Activated naive CD8-positive, alpha-beta T cell treated with anti-CD3 and anti-CD28 coated beads, Interleukin-2, amount 10 ng/mL, durations not matched to agents 7 days and 5 days (primary cell): ENCODE measurements at regions not wholly inside any gene's neighbourhood (a gene's known extent, or its start where the extent isn't known, plus 50 kb on each side); places are given as distances from the start of the nearest gene placed in this dataset.
A peak's percentile ranks its signal among the peaks of the same experiment; 100 is the strongest.

Experiments
- ATAC-seq: fragments of 150-1000 bp; cut with Tn5 transposase; one replicate; pipeline ENCODE4 v1.10.0; 2021; ENCODE audit warnings: low read depth, moderate library complexity
- POLR2A ChIA-PET: fragments of 350-600 bp; sonication (Branson Sonifier 250); formaldehyde crosslinking; loops from one replicate; lab custom pipeline; 2021; ENCODE audit warnings: antibody characterized with exemption; lab: Charles Lee
- DNase-seq: peaks from one replicate; pipeline ENCODE4 v3.0.0; 2021
- H3K27ac Mint-ChIP-seq: one replicate; pipeline ENCODE4 v1.8.0; 2022; ENCODE audit warnings: mild to moderate bottlenecking, mixed read lengths
- H3K27me3 Mint-ChIP-seq: one replicate; pipeline ENCODE4 v1.8.0; 2022; ENCODE audit warnings: mild to moderate bottlenecking, moderate library complexity, mixed read lengths
- H3K36me3 Mint-ChIP-seq: one replicate; pipeline ENCODE4 v1.8.0; 2021; ENCODE audit warnings: mild to moderate bottlenecking, mixed read lengths
- H3K4me1 Mint-ChIP-seq: one replicate; pipeline ENCODE4 v1.8.0; 2021; ENCODE audit warnings: mixed read lengths
- H3K4me3 Mint-ChIP-seq: one replicate; pipeline ENCODE4 v1.8.0; 2022; ENCODE audit warnings: mild to moderate bottlenecking, moderate library complexity, mixed read lengths
- H3K9me3 Mint-ChIP-seq: one replicate; pipeline ENCODE4 v1.8.0; 2021; ENCODE audit warnings: mixed read lengths

GRCh38 chr5:159410480-159410879 is 80.2 kb upstream of the IL12B start:
- H3K9me3 Mint-ChIP-seq = peaks cover 1% of the 10 kb centered on the region
- H3K4me1 Mint-ChIP-seq = peaks cover 50% of the 10 kb centered on the region
- no peak for ATAC-seq
- peaks cover 15% of the 10 kb centered on the region for H3K36me3 Mint-ChIP-seq
- H3K27ac Mint-ChIP-seq = no peak overlapping the region
- peaks cover 5% of the 10 kb centered on the region for H3K27me3 Mint-ChIP-seq
- POLR2A ChIA-PET = interaction anchor here (0.9 to 1.0 kb wide), 2 partner anchors 42 to 70 kb away, joined by 3 read pairs; no protein-coding TSS in a partner anchor
- no peak overlapping the region for H3K4me3 Mint-ChIP-seq
- no peak for DNase-seq

GRCh38 chr5:159411115-159411514 is 80.8 kb upstream of the IL12B start:
- ATAC-seq (no peak), DNase-seq (no peak)
- POLR2A ChIA-PET = no interaction called here
- H3K27me3 Mint-ChIP-seq = peaks cover 2% of the 10 kb centered on the region
- H3K9me3 Mint-ChIP-seq = peaks cover 1% of the 10 kb centered on the region
- H3K4me3 Mint-ChIP-seq = peak overlapping the region; percentile 5
- no peak overlapping the region for H3K27ac Mint-ChIP-seq
- peaks cover 15% of the 10 kb centered on the region for H3K36me3 Mint-ChIP-seq
- H3K4me1 Mint-ChIP-seq = peaks cover 47% of the 10 kb centered on the region

GRCh38 chr5:159412284-159413046 is 82.2 kb upstream of the IL12B start:
- Mint-ChIP-seq H3K4me3 (peak overlapping the region; percentile 50), H3K9me3 (peaks cover 1% of the 10 kb centered on the region), H3K4me1 (peaks cover 47% of the 10 kb centered on the region), H3K36me3 (peaks cover 14% of the 10 kb centered on the region), H3K27ac (peak overlapping the region; percentile 77), H3K27me3 (peaks cover 2% of the 10 kb centered on the region)
- ATAC-seq (peak; percentile 90), DNase-seq (peak; percentile 64)
- POLR2A ChIA-PET = interaction anchor here (0.6 to 2.0 kb wide), 8 partner anchors 9 to 597 kb away, joined by 3 to 8 read pairs (median 3); partner anchors contain the start of gene TTC1

- Mint-ChIP-seq H3K9me3 (no peaks in the 10 kb centered on the region), H3K27me3 (no peaks in the 10 kb centered on the region), H3K4me1 (peaks cover 46% of the 10 kb centered on the region), H3K27ac (no peak overlapping the region), H3K4me3 (no peak overlapping the region), H3K36me3 (peaks cover 9% of the 10 kb centered on the region)
- ATAC-seq (no peak), DNase-seq (no peak)
- POLR2A ChIA-PET = no interaction called here
These were observed 83.7 kb upstream of the IL12B start for GRCh38 chr5:159414021-159414420.

- no peak overlapping the region for H3K27ac Mint-ChIP-seq
- peaks cover 8% of the 10 kb centered on the region for H3K36me3 Mint-ChIP-seq
- no peaks in the 10 kb centered on the region for H3K27me3 Mint-ChIP-seq
- no peaks in the 10 kb centered on the region for H3K9me3 Mint-ChIP-seq
- no peak for ATAC-seq
- H3K4me1 Mint-ChIP-seq = peaks cover 35% of the 10 kb centered on the region
- POLR2A ChIA-PET = no interaction called here
- no peak overlapping the region for H3K4me3 Mint-ChIP-seq
- DNase-seq = no peak
These were observed 85.1 kb upstream of the IL12B start for GRCh38 chr5:159415301-159415937.

- H3K9me3 Mint-ChIP-seq = no peaks in the 10 kb centered on the region
- H3K4me1 Mint-ChIP-seq = peaks cover 25% of the 10 kb centered on the region
- no peaks in the 10 kb centered on the region for H3K27me3 Mint-ChIP-seq
- no peak overlapping the region for H3K27ac Mint-ChIP-seq
- POLR2A ChIA-PET = no interaction called here
- peaks cover 4% of the 10 kb centered on the region for H3K36me3 Mint-ChIP-seq
- no peak for ATAC-seq
- no peak overlapping the region for H3K4me3 Mint-ChIP-seq
- DNase-seq = no peak
These were observed 86.2 kb upstream of the IL12B start for GRCh38 chr5:159416438-159416837.

GRCh38 chr5:159417170-159417569 is 86.9 kb upstream of the IL12B start:
- Mint-ChIP-seq H3K36me3 (peaks cover 4% of the 10 kb centered on the region), H3K4me1 (peaks cover 19% of the 10 kb centered on the region), H3K9me3 (no peaks in the 10 kb centered on the region), H3K27ac (no peak overlapping the region), H3K27me3 (no peaks in the 10 kb centered on the region), H3K4me3 (no peak overlapping the region)
- POLR2A ChIA-PET = no interaction called here
- no peak for DNase-seq
- no peak for ATAC-seq

- no peaks in the 10 kb centered on the region for H3K9me3 Mint-ChIP-seq
- H3K27ac Mint-ChIP-seq = no peak overlapping the region
- DNase-seq (no peak), ATAC-seq (no peak)
- H3K36me3 Mint-ChIP-seq = peaks cover 4% of the 10 kb centered on the region
- H3K27me3 Mint-ChIP-seq = no peaks in the 10 kb centered on the region
- peaks cover 7% of the 10 kb centered on the region for H3K4me1 Mint-ChIP-seq
- H3K4me3 Mint-ChIP-seq = no peak overlapping the region
- POLR2A ChIA-PET = no interaction called here
These were observed 89.3 kb upstream of the IL12B start for GRCh38 chr5:159419576-159419975.

GRCh38 chr5:159420940-159421339 is 90.7 kb upstream of the IL12B start:
- no peak for ATAC-seq
- H3K27me3 Mint-ChIP-seq = no peaks in the 10 kb centered on the region
- POLR2A ChIA-PET = interaction anchor here (2.2 kb wide), 1 partner anchor 8 kb away, joined by 8 read pairs; no protein-coding TSS in a partner anchor
- peaks cover 10% of the 10 kb centered on the region for H3K9me3 Mint-ChIP-seq
- peaks cover 1% of the 10 kb centered on the region for H3K36me3 Mint-ChIP-seq
- no peak overlapping the region for H3K4me3 Mint-ChIP-seq
- no peak overlapping the region for H3K27ac Mint-ChIP-seq
- no peak for DNase-seq
- peaks cover 2% of the 10 kb centered on the region for H3K4me1 Mint-ChIP-seq

- H3K4me3 Mint-ChIP-seq = no peak overlapping the region
- no peak for DNase-seq
- peaks cover 1% of the 10 kb centered on the region for H3K36me3 Mint-ChIP-seq
- no peaks in the 10 kb centered on the region for H3K27me3 Mint-ChIP-seq
- peaks cover 4% of the 10 kb centered on the region for H3K4me1 Mint-ChIP-seq
- POLR2A ChIA-PET = interaction anchor here (2.2 kb wide), 1 partner anchor 10 kb away, joined by 8 read pairs; no protein-coding TSS in a partner anchor
- peaks cover 10% of the 10 kb centered on the region for H3K9me3 Mint-ChIP-seq
- no peak overlapping the region for H3K27ac Mint-ChIP-seq
- no peak for ATAC-seq
These were observed 92.1 kb upstream of the IL12B start for GRCh38 chr5:159422361-159422760.

- H3K4me1 Mint-ChIP-seq = peaks cover 8% of the 10 kb centered on the region
- POLR2A ChIA-PET = interaction anchor here (2.2 kb wide), 1 partner anchor 10 kb away, joined by 8 read pairs; no protein-coding TSS in a partner anchor
- no peak for ATAC-seq
These were observed 92.6 kb upstream of the IL12B start for GRCh38 chr5:159422910-159423309.

GRCh38 chr5:159424123-159424522 is 93.8 kb upstream of the IL12B start:
- Mint-ChIP-seq H3K27ac (no peak overlapping the region), H3K36me3 (peaks cover 1% of the 10 kb centered on the region), H3K4me3 (no peak overlapping the region), H3K9me3 (peaks cover 10% of the 10 kb centered on the region), H3K4me1 (peaks cover 6% of the 10 kb centered on the region), H3K27me3 (peaks cover 4% of the 10 kb centered on the region)
- DNase-seq (no peak), ATAC-seq (no peak)
- POLR2A ChIA-PET = no interaction called here

More at GRCh38 chr5:159422910-159423309, 92.6 kb upstream of the IL12B start:
- Mint-ChIP-seq H3K36me3 (peaks cover 1% of the 10 kb centered on the region), H3K27me3 (no peaks in the 10 kb centered on the region), H3K27ac (no peak overlapping the region), H3K4me3 (no peak overlapping the region), H3K9me3 (peaks cover 10% of the 10 kb centered on the region)
- no peak for DNase-seq

- POLR2A ChIA-PET = no interaction called here
- Mint-ChIP-seq H3K27ac (no peak overlapping the region), H3K36me3 (no peaks in the 10 kb centered on the region), H3K27me3 (peaks cover 5% of the 10 kb centered on the region), H3K4me1 (peaks cover 10% of the 10 kb centered on the region), H3K4me3 (no peak overlapping the region), H3K9me3 (peaks cover 12% of the 10 kb centered on the region)
- no peak for DNase-seq
- ATAC-seq = no peak
These were observed 96.4 kb upstream of the IL12B start for GRCh38 chr5:159426694-159427093.
